HEK293T (cell line): ENCODE measurements at regions not wholly inside any gene's neighbourhood (a gene's known extent, or its start where the extent isn't known, plus 50 kb on each side); places are given as distances from the start of the nearest gene placed in this dataset.

Experiments used
- CTCF ChIA-PET: fragments of 350-600 bp; formaldehyde crosslinking; extraction: SDS; loops from one replicate; lab custom pipeline; 2021; ENCODE audit warnings: antibody characterized with exemption, inconsistent platforms; lab: Yijun Ruan, JAX
- POLR2A ChIA-PET: fragments of 350-600 bp; formaldehyde crosslinking; extraction: SDS; loops from one replicate; lab custom pipeline; 2020; ENCODE audit warnings: antibody characterized with exemption, inconsistent platforms; lab: Yijun Ruan, JAX
- DNase-seq: peaks from one replicate; pipeline ENCODE4 v3.0.0; 2012; ENCODE audit warnings: mixed read lengths; ENCODE audit errors: extremely low spot score
- ARNT ChIP-seq: fragments of 450-650 bp; IDR thresholded peaks from 2 replicates; pipeline ENCODE4 v1.6.1; 2017; ENCODE audit warnings: mild to moderate bottlenecking
- BHLHE40 ChIP-seq: fragments of 450-650 bp; IDR thresholded peaks from 2 replicates; pipeline ENCODE4 v1.6.1; 2016; ENCODE audit warnings: mild to moderate bottlenecking, moderate library complexity, borderline replicate concordance
- CTBP1 ChIP-seq: fragments of 450-650 bp; IDR thresholded peaks from 2 replicates; pipeline ENCODE4 v1.6.1; 2016; ENCODE audit warnings: borderline replicate concordance
- ELF4 ChIP-seq: fragments of 450-650 bp; IDR thresholded peaks from 2 replicates; pipeline ENCODE4 v1.6.1; 2017; ENCODE audit warnings: antibody characterized with exemption
- FOXA1 ChIP-seq: fragments of 450-650 bp; IDR thresholded peaks from 2 replicates; pipeline ENCODE4 v1.6.1; 2016; ENCODE audit warnings: mild to moderate bottlenecking
- FOXK2 ChIP-seq: fragments of 450-650 bp; IDR thresholded peaks from 2 replicates; pipeline ENCODE4 v1.6.1; 2016; ENCODE audit warnings: mild to moderate bottlenecking
- FOXM1 ChIP-seq: fragments of 450-650 bp; IDR thresholded peaks from 2 replicates; pipeline ENCODE4 v1.6.1; 2017; ENCODE audit warnings: mild to moderate bottlenecking, borderline replicate concordance
- HDGF ChIP-seq: fragments of 450-650 bp; IDR thresholded peaks from 2 replicates; pipeline ENCODE4 v1.6.1; 2017; ENCODE audit warnings: antibody characterized with exemption, borderline replicate concordance
- L3MBTL2 ChIP-seq: fragments of 450-650 bp; conservative IDR thresholded peaks from 2 replicates; pipeline ENCODE4 v1.6.1; 2016; ENCODE audit warnings: mild to moderate bottlenecking
- LEF1 ChIP-seq: fragments of 450-650 bp; IDR thresholded peaks from 2 replicates; pipeline ENCODE4 v1.6.1; 2017; ENCODE audit warnings: mild to moderate bottlenecking, borderline replicate concordance
- NFRKB ChIP-seq: fragments of 450-650 bp; IDR thresholded peaks from 2 replicates; pipeline ENCODE4 v1.6.1; 2016; ENCODE audit warnings: mild to moderate bottlenecking, moderate library complexity
- SP1 ChIP-seq: fragments of 450-650 bp; IDR thresholded peaks from 2 replicates; pipeline ENCODE4 v1.6.1; 2017
- SUZ12 ChIP-seq: fragments of 450-650 bp; IDR thresholded peaks from 2 replicates; pipeline ENCODE4 v1.6.1; 2016; ENCODE audit warnings: mild to moderate bottlenecking
- TARDBP ChIP-seq: fragments of 450-650 bp; IDR thresholded peaks from 2 replicates; pipeline ENCODE4 v1.6.1; 2016
- ZNF384 ChIP-seq: fragments of 450-650 bp; IDR thresholded peaks from 2 replicates; pipeline ENCODE4 v1.6.1; 2016
- TF ChIP-seq, protein P1 (sequence below): fragments of 450-650 bp; IDR thresholded peaks from 2 replicates; pipeline ENCODE4 v1.6.1; 2016

DNA sequence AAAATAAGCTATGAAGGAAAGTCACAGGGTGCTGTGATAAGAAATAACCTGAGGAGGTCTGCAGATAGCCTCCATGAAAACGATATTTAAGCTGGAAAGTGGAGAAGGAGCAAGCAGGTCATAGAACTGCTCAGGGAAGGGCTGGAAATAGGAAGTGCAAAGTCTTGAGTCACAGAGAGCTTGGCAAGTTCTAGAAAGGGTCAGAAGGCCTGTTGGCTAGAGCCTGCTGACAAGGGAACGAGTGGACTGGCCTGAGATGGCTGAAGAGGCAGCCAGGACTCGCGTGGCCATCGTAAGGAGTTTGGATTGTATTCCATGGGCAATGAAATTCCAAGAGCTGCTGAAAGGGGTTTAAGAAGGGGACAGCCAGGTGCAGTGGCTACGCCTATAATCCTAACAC, 64.7 kb upstream of the IL12A start:
- CTCF ChIA-PET, result no interaction called here
- POLR2A ChIA-PET, result no interaction called here
- TF ChIP-seq FOXK2, result no peak
- no peak for TF ChIP-seq SUZ12
- no peak for DNase-seq

DNA sequence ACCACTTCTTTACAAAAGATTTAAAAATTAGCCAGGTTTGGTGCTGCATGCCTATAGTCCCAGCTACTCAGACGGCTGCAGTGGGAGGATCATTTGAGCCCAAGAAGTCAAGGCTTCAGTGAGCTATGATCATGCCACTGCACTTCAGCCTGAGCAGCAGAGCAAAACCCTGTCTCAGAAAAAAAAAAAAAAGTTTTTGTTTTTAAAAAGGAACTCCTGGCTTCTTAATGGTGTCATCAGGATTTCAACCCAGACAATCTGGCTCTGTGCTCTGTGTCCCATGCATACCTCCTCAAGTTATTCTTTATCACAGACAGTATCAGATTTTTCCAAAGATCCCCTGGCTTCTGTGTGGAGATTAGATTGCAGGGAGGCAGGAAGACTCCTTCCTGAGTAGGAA, 64.2 kb upstream of the IL12A start:
- ChIA-PET CTCF (no interaction called here), POLR2A (no interaction called here)
- DNase-seq, result no peak
- TF ChIP-seq ZNF384, result no peak

DNA sequence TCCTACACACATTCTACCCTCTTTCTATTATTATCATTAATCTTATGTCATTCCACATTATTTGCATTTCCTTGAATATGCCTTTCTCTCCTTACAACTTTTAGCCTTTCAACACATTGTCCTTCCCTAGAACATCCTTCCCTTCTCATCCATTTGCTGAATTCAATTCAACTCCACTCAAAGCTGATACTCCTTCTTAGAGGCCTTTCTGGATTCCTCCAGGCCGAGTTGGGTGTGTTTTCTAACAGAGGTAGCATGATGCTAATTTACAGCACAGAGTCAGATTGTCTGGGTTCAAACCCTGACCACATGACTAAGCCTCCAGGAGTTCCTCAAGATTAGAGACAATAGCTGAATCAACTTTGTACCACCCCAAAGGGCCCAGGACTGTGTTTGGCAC, 63.4 kb upstream of the IL12A start:
- ChIA-PET CTCF (no interaction called here), POLR2A (no interaction called here)
- DNase-seq, result no peak
- TF ChIP-seq BHLHE40, result no peak
- no peak for TF ChIP-seq ZNF384
- TF ChIP-seq ELF4, result no peak
- TF ChIP-seq ARNT, result no peak
- no peak for TF ChIP-seq FOXA1
- TF ChIP-seq LEF1, result no peak
- TF ChIP-seq TARDBP, result no peak
- TF ChIP-seq, protein P1, sequence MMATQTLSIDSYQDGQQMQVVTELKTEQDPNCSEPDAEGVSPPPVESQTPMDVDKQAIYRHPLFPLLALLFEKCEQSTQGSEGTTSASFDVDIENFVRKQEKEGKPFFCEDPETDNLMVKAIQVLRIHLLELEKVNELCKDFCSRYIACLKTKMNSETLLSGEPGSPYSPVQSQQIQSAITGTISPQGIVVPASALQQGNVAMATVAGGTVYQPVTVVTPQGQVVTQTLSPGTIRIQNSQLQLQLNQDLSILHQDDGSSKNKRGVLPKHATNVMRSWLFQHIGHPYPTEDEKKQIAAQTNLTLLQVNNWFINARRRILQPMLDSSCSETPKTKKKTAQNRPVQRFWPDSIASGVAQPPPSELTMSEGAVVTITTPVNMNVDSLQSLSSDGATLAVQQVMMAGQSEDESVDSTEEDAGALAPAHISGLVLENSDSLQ, result no peak
- TF ChIP-seq FOXM1, result no peak
- TF ChIP-seq SUZ12, result no peak
- TF ChIP-seq L3MBTL2, result no peak
- TF ChIP-seq SP1, result no peak
- no peak for TF ChIP-seq FOXK2
- TF ChIP-seq NFRKB, result no peak
- TF ChIP-seq HDGF, result no peak

DNA sequence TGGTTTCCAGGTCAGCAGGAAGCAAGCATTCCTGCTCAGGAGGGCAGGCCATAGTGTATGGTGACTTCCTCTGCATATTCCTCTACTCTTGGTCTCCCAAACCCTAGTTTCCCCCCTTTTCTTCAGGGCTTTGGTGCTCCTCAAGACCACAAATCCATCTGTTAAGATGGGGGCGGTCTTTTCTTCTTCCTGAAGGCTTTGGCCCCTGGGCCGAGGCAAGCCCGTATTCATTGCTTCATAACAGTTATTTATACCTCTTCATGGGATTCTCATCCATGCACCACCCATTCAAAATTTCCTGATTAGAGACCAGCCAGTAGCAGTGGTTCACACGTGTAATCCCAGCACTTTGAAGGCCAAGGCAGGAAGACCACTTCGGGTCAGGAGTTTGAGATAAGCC, 62.1 kb upstream of the IL12A start:
- no peak for DNase-seq
- TF ChIP-seq CTBP1 (no peak), TARDBP (no peak), HDGF (no peak), LEF1 (no peak), L3MBTL2 (no peak), SUZ12 (no peak), ARNT (no peak), ZNF384 (no peak), FOXM1 (no peak), FOXK2 (no peak), ELF4 (no peak), NFRKB (no peak), BHLHE40 (no peak), FOXA1 (no peak), SP1 (no peak)
- TF ChIP-seq, protein P1, result no peak
- ChIA-PET CTCF (no interaction called here), POLR2A (no interaction called here)

DNA sequence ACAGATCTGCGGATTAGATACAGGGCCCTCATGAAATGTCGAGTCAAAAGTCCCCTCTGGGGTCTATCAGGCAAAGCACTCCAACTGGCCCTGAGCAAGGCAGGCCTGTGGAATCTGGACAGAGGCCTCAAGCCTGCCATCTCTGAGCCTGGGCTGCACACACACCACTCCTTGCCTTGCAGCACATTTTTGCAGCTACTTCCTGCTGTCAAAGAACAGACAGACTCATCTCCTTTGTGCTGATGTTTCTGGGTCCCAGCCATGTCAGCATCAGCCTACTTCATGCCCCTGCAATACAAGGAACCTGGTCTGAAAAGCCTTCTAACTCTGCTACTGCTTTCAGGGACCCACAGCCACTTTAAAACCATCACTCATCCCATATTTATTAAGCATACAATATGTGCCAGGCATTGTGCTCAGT, 60.6 kb upstream of the IL12A start:
- TF ChIP-seq ARNT, result no peak
- TF ChIP-seq CTBP1, result no peak
- no peak for TF ChIP-seq FOXM1
- no peak for TF ChIP-seq SP1
- no peak for TF ChIP-seq BHLHE40
- no peak for TF ChIP-seq HDGF
- TF ChIP-seq ZNF384, result no peak
- no peak for TF ChIP-seq NFRKB
- no peak for TF ChIP-seq FOXA1
- no peak for TF ChIP-seq SUZ12
- ChIA-PET CTCF (no interaction called here), POLR2A (no interaction called here)
- no peak for DNase-seq

DNA sequence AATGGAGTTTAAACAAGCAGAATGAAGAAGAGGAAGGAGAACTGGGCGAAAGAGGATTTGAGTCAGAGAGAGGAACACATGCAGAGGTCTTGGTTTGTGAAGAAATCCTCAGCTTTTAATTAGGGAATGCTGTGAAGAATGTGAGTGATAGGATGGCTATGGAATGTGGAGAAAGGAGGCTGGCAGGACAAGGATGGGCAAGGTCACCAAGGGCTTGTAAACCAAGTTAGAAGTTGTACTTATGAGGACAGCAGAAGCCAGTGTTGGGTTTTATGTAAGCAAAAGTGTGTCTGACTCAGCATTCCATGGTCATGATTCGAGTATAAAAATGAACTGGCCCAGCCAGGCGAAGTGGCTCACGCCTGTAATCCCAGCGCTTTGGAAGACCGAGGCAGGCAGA, 60.0 kb upstream of the IL12A start:
- CTCF ChIA-PET, result interaction anchor here (0.6 kb wide), 1 partner anchor 60 kb away, joined by 3 read pairs; the partner anchor contains the start of gene IL12A
- DNase-seq, result no peak
- TF ChIP-seq, protein P1, result no peak
- TF ChIP-seq LEF1, result no peak
- no peak for TF ChIP-seq ZNF384
- no peak for TF ChIP-seq FOXA1
- no peak for TF ChIP-seq ARNT
- TF ChIP-seq SUZ12, result no peak
- no peak for TF ChIP-seq SP1
- no peak for TF ChIP-seq FOXM1
- TF ChIP-seq ELF4, result no peak
- TF ChIP-seq BHLHE40, result no peak
- no peak for TF ChIP-seq FOXK2
- TF ChIP-seq NFRKB, result no peak
- no peak for TF ChIP-seq HDGF
- TF ChIP-seq TARDBP, result no peak
- POLR2A ChIA-PET, result no interaction called here
